ENCODE measurements at regions not wholly inside any gene's neighbourhood (a gene's known extent, or its start where the extent isn't known, plus 50 kb on each side); places are given as distances from the start of the nearest gene placed in this dataset.

DNA sequence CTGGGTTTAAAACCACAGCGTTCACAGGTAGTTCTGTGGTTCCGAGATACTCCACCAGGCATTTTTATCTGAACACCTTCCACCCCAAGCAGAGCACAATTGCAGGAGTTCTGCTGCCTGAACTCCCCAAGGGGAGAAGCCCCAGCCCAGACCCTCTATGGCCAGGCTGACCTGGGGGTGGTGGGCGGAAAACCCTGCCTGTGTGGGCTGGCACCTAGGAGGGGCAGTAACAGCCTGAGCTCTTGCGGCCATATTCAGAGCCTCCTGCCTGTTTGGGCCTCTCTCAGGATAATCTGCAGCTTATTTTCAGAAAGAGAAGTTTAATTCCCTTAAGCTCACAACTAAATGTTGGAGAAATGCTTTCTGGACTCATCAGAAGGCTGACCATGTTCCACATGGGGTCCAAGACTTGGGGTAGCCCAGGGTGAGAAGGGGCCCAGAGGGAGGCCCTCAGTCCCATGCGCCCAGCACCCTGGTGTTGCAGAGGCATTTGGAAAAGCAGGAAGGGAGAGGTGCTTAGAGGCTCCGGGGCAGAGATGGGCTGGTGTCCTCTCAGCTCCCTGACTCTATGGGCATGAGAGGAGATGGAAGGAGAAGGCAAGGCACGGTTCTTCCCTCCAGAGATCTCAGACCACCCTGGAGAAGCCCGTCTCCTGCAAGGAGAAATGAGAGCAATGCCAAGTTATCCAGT lies 195.6 kb upstream of the TPM1 start:
- peaks cover 3% of the 10 kb centered on the region for H3K27me3 Mint-ChIP-seq (ENCODE audit: low read depth, poor library complexity)
- no peak for DNase-seq
- H3K36me3 Mint-ChIP-seq (ENCODE audit: low read depth), result peaks cover 10% of the 10 kb centered on the region
- TF ChIP-seq, protein P1, sequence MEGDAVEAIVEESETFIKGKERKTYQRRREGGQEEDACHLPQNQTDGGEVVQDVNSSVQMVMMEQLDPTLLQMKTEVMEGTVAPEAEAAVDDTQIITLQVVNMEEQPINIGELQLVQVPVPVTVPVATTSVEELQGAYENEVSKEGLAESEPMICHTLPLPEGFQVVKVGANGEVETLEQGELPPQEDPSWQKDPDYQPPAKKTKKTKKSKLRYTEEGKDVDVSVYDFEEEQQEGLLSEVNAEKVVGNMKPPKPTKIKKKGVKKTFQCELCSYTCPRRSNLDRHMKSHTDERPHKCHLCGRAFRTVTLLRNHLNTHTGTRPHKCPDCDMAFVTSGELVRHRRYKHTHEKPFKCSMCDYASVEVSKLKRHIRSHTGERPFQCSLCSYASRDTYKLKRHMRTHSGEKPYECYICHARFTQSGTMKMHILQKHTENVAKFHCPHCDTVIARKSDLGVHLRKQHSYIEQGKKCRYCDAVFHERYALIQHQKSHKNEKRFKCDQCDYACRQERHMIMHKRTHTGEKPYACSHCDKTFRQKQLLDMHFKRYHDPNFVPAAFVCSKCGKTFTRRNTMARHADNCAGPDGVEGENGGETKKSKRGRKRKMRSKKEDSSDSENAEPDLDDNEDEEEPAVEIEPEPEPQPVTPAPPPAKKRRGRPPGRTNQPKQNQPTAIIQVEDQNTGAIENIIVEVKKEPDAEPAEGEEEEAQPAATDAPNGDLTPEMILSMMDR (IDR thresholded peaks at IDR 0.05), result no peak
- H3K27ac Mint-ChIP-seq, result no peak overlapping the region
- peaks cover 74% of the 10 kb centered on the region for H3K4me1 Mint-ChIP-seq
- H3K4me3 Mint-ChIP-seq, result no peak overlapping the region
- no peaks in the 10 kb centered on the region for H3K9me3 Mint-ChIP-seq

DNA sequence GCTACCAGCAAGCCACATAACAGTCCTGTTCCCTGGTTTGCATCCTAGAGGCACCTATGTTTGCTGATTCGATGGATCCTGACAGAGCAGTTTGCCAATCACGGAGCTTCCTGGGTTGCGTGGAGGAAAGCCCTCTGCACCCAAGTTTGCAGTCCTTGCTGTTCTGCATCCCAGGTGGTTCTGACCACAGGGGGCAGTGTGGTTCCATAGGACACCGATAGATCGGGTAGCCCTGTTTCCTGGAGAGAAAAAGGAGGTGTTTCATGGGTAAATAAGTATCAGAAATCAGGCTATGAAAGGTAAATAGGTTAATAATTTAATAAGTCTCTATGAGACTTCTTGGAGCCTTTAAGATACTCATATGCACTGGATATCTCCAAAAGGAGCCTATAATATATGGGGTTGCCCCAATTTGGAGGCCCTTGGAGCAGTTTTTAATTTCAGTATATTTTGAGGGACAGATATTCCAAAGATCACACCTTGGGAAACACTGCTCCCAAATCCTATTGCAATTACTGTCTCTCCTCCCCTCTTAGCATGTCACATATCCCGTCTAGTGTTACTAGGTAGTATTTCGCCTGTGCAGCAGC lies 194.6 kb upstream of the TPM1 start:
- peaks cover 66% of the 10 kb centered on the region for H3K4me1 Mint-ChIP-seq
- H3K27me3 Mint-ChIP-seq (ENCODE audit: low read depth, poor library complexity), result peaks cover 3% of the 10 kb centered on the region
- no peaks in the 10 kb centered on the region for H3K9me3 Mint-ChIP-seq
- TF ChIP-seq, protein P1 (IDR thresholded peaks at IDR 0.05), result peak; percentile 43
- peaks cover 8% of the 10 kb centered on the region for H3K36me3 Mint-ChIP-seq (ENCODE audit: low read depth)
- DNase-seq, result peak; percentile 63
- peak overlapping the region; percentile 30 for H3K4me3 Mint-ChIP-seq
- peak overlapping the region; percentile 49 for H3K27ac Mint-ChIP-seq

DNA sequence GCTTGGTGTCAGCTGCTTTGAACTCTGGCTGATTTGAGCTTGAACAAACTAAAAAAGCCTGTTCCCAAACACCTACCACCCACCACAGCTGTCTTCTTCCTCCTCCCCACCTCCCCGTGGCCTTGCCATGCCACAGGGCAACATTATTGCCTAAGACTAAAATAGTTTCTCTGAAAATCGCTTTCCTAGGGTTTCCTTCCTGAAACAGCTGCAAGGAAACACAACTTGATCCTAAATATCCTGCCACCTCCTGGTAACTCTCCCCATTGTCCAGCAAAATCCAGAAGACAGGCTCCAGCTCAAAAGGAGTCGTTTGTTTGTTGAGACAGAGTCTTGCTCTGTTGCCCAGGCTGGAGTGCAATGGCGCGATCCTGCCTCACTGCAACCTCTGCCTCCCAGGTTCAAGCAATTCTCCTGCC lies 193.9 kb upstream of the TPM1 start:
- H3K4me3 Mint-ChIP-seq, result no peak overlapping the region
- H3K27ac Mint-ChIP-seq, result peak overlapping the region; percentile 49
- no peak for DNase-seq
- H3K36me3 Mint-ChIP-seq (ENCODE audit: low read depth), result peaks cover 8% of the 10 kb centered on the region
- TF ChIP-seq, protein P1 (IDR thresholded peaks at IDR 0.05), result no peak
- peaks cover 70% of the 10 kb centered on the region for H3K4me1 Mint-ChIP-seq
- H3K9me3 Mint-ChIP-seq, result no peaks in the 10 kb centered on the region
- H3K27me3 Mint-ChIP-seq (ENCODE audit: low read depth, poor library complexity), result peaks cover 3% of the 10 kb centered on the region

DNA sequence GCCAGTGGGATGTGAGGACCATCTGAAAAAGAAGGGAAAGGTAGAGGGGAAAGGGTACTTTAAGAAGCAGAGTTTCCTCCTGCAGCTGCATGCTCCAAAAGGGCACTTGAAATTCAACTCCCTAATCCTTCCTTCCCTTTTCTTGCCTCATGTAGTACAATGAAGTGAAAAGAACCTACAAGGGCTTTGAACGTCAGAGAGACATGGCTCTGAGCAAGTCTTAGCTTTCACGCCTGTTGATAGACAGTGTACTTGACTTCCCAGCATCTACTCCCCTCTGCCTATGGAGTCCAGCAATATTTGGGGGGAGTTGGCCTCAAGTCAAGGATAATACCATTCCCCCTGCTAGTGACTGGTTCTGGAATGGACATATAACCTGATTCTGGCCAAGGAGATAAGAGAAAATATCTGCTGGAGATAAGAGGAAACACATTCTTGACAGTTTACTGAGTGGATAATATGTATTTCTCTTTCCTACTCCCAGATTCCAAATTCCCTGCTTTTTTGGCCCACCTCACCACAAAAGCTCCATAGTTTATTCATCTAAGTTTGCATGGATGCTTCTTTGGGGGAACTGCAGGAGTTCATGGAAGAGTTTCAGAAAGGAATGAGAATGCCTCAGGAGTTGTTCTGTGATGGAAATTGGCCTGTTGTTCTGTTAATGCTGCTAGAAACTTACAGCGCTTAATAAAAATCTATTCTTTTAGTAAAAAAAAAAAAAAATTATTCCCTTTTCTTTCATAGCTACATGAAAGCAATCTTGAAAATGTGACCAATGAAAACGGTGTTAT lies 193.0 kb upstream of the TPM1 start:
- TF ChIP-seq, protein P1 (IDR thresholded peaks at IDR 0.05), result no peak
- Mint-ChIP-seq H3K9me3 (no peaks in the 10 kb centered on the region), H3K4me3 (no peak overlapping the region), H3K27ac (no peak overlapping the region), H3K27me3 (ENCODE audit: low read depth, poor library complexity) (peaks cover 3% of the 10 kb centered on the region), H3K4me1 (peaks cover 69% of the 10 kb centered on the region), H3K36me3 (ENCODE audit: low read depth) (peaks cover under 1% of the 10 kb centered on the region)
- DNase-seq, result no peak

DNA sequence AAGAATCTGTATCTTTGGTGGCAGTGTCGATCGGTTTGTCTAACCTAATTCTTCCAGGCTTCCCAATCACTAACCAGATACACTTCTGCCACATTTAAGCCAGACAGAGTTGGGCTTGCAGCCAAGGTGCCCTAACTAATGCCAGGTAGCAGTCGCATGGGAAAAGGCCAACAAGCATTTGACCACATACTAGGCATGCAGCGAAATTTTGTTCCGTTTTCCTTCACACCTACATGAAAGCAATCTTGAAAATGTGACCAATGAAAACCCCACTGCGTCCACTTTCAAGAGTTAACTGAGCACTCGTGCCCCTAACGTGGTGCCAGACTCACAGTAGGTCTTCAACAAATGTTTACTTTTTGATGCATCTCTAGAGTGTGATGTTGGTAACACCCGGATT lies 192.2 kb upstream of the TPM1 start:
- TF ChIP-seq, protein P1 (IDR thresholded peaks at IDR 0.05), result no peak
- Mint-ChIP-seq H3K4me1 (peaks cover 61% of the 10 kb centered on the region), H3K27ac (no peak overlapping the region), H3K36me3 (ENCODE audit: low read depth) (no peaks in the 10 kb centered on the region), H3K4me3 (no peak overlapping the region), H3K27me3 (ENCODE audit: low read depth, poor library complexity) (peaks cover 3% of the 10 kb centered on the region), H3K9me3 (no peaks in the 10 kb centered on the region)
- no peak for DNase-seq
